NCI-H1417 (cell line): ENCODE measurements at regions not wholly inside any gene's neighbourhood (a gene's known extent, or its start where the extent isn't known, plus 50 kb on each side); places are given as distances from the start of the nearest gene placed in this dataset.

Experiments
- DNase-seq, 3 experiments: peaks; one replicate each; lab custom pipeline; 2025; lab: John Stamatoyannopoulos, UW

GRCh38 chr5:168227001-168227400 is 64.4 kb upstream of the WWC1 start:
- no peak for DNase-seq

GRCh38 chr5:168227973-168228615 is 63.4 kb upstream of the WWC1 start:
- DNase-seq, result no peak

- no peak for DNase-seq
Observed at GRCh38 chr5:168228668-168229067, 62.8 kb upstream of the WWC1 start.

GRCh38 chr5:168234133-168234532 is 57.3 kb upstream of the WWC1 start:
- no peak for DNase-seq

GRCh38 chr5:168238463-168238862 is 53.0 kb upstream of the WWC1 start:
- no peak for DNase-seq

GRCh38 chr5:168239325-168239724 is 52.1 kb upstream of the WWC1 start:
- no peak for DNase-seq
